GM10266 (cell line): ENCODE measurements at regions not wholly inside any gene's neighbourhood (a gene's known extent, or its start where the extent isn't known, plus 50 kb on each side); places are given as distances from the start of the nearest gene placed in this dataset.

Experiments used
- DNase-seq: peaks from one replicate; pipeline ENCODE4 v3.0.0; 2012; ENCODE audit errors: extremely low spot score
- TF ChIP-seq, protein P1 (sequence below): IDR thresholded peaks from 2 replicates; pipeline ENCODE4 v1.5.1; 2012; ENCODE audit warnings: mild to moderate bottlenecking, low read depth; ENCODE audit not compliant: control insufficient read depth, insufficient read depth; ENCODE audit errors: missing control alignments

GRCh38 chr21:36541721-36542139 is 61.8 kb upstream of the CLDN14 start:
- no peak for DNase-seq
- TF ChIP-seq, protein P1, sequence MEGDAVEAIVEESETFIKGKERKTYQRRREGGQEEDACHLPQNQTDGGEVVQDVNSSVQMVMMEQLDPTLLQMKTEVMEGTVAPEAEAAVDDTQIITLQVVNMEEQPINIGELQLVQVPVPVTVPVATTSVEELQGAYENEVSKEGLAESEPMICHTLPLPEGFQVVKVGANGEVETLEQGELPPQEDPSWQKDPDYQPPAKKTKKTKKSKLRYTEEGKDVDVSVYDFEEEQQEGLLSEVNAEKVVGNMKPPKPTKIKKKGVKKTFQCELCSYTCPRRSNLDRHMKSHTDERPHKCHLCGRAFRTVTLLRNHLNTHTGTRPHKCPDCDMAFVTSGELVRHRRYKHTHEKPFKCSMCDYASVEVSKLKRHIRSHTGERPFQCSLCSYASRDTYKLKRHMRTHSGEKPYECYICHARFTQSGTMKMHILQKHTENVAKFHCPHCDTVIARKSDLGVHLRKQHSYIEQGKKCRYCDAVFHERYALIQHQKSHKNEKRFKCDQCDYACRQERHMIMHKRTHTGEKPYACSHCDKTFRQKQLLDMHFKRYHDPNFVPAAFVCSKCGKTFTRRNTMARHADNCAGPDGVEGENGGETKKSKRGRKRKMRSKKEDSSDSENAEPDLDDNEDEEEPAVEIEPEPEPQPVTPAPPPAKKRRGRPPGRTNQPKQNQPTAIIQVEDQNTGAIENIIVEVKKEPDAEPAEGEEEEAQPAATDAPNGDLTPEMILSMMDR: peak; percentile 34

- DNase-seq: peak; percentile 69
- TF ChIP-seq, protein P1: peak; percentile 45
These were observed 62.6 kb upstream of the CLDN14 start for GRCh38 chr21:36542312-36543101.

DNA sequence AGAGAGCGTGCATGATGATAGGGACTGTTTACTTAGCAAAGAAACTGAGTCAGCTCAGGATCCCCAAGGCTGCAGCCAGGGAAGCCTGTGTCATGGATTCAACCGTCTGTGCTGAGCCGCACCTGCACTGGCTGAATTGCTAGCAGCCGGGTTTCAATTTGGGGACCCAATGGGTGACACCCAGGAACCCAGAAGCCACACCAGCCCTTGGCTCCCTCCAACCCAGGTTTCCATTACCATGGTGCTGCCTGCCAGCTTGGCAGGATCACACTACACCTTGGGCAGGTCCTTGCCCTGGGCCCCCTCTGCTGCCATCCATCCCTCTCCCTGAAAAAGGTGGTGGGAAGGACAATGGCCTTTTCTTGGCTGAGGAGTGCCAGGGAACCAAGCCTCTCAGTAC is 64.0 kb upstream of the CLDN14 start:
- TF ChIP-seq, protein P1: no peak
- no peak for DNase-seq

GRCh38 chr21:36544545-36544944 is 64.6 kb upstream of the CLDN14 start:
- DNase-seq: no peak
- TF ChIP-seq, protein P1: no peak

DNA sequence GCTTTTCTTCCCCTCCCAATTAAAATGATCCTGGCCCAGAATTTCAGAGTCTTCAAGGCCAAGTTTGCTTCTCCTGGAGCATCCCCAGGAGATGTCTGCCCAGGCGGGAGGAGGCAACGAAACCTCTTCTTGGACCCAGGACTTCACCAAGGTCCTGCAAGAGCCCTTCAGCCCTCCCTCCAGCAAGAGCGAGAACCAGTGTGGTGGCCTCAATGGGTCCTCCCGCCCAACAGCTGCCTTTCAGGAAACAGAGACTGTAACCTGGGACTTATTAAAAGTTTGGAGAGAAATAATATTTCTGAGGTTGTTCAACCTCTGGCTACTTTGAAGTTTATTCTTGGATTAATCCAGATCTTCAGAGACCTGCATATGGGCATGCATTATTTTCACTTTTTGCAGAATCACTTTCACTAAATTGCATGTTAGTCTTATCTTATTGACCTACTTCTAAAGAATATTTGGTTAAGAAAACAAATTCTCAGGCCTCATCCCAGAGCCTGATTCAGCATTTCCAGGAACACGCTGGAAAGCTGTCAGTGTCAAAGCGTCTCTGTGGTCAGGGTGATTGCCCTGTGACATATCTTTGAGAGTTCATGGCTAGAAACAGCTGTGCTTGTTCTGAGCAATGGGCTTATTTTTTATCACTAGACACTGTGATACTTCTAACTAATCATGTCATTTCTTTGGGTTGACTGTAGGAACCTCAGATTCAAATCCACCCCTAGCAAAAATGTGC is 66.0 kb upstream of the CLDN14 start:
- no peak for DNase-seq
- TF ChIP-seq, protein P1: no peak

- TF ChIP-seq, protein P1: no peak
- no peak for DNase-seq
These were observed 67.5 kb upstream of the CLDN14 start for GRCh38 chr21:36547464-36547863.

GRCh38 chr21:36548866-36549265 is 68.9 kb upstream of the CLDN14 start:
- DNase-seq: no peak
- TF ChIP-seq, protein P1: no peak
